H1 (cell line): ENCODE measurements at regions not wholly inside any gene's neighbourhood (a gene's known extent, or its start where the extent isn't known, plus 50 kb on each side); places are given as distances from the start of the nearest gene placed in this dataset.

Experiments
- CTCF ChIA-PET: fragments of 300-600 bp; sonication (Branson Sonifier 250); formaldehyde crosslinking; loops from one replicate; lab custom pipeline; 2021; ENCODE audit not compliant: partially characterized antibody; lab: Charles Lee
- POLR2A ChIA-PET: fragments of 300-600 bp; sonication (Branson Sonifier 250); formaldehyde crosslinking; loops from one replicate; lab custom pipeline; 2021; ENCODE audit warnings: inconsistent platforms; ENCODE audit not compliant: partially characterized antibody; lab: Charles Lee
- DNase-seq, 2 experiments: peaks; one replicate each; pipeline versions ENCODE4 v3.0.0 to v3.0.0-alpha.2; 2010 to 2022; ENCODE audit warnings: low spot score in 2 of 2, low read depth in 1 of 2, mixed read lengths in 1 of 2
- FAIRE-seq: peaks from 2 replicates; lab custom pipeline; 2011; peaks lifted over from hg19 to GRCh38; lab: Jason Lieb, UNC
- H2AFZ ChIP-seq: 2 replicates; pipeline ENCODE4 v1.8.1; 2012; ENCODE audit warnings: low read length, inconsistent platforms
- H2AK5ac ChIP-seq: 2 replicates; pipeline ENCODE4 v1.6.1; 2013; ENCODE audit warnings: low read depth, low read length
- H2BK120ac ChIP-seq: replicated peaks from 2 replicates; pipeline ENCODE3; 2013; ENCODE audit warnings: low read depth, low read length, inconsistent platforms
- H2BK12ac ChIP-seq: 2 replicates; pipeline ENCODE4 v1.6.1; 2013; ENCODE audit warnings: low read depth, low read length
- H2BK15ac ChIP-seq: 2 replicates; pipeline ENCODE4 v1.6.1; 2013; ENCODE audit warnings: low read length
- H2BK20ac ChIP-seq: 2 replicates; pipeline ENCODE4 v1.6.1; 2013; ENCODE audit warnings: low read length
- H2BK5ac ChIP-seq: 2 replicates; pipeline ENCODE4 v1.6.1; 2013; ENCODE audit warnings: low read depth, low read length
- H3K14ac ChIP-seq: 2 replicates; pipeline ENCODE4 v1.6.1; 2013; ENCODE audit warnings: inconsistent platforms; ENCODE audit not compliant: insufficient read length
- H3K18ac ChIP-seq: 2 replicates; pipeline ENCODE4 v1.6.1; 2013; ENCODE audit warnings: low read length; ENCODE audit errors: extremely low read depth
- H3K23ac ChIP-seq: 2 replicates; pipeline ENCODE4 v1.6.1; 2013; ENCODE audit warnings: inconsistent platforms; ENCODE audit not compliant: insufficient read length
- H3K23me2 ChIP-seq: 2 replicates; pipeline ENCODE4 v1.6.1; 2013; ENCODE audit warnings: low read depth, low read length
- H3K27ac ChIP-seq: 2 replicates; pipeline ENCODE4 v1.6.1; 2011; ENCODE audit warnings: low read depth, low read length, inconsistent platforms
- H3K27me3 ChIP-seq, 4 experiments: replicated peaks in 1 of 4; 1 replicate in 1 of 4; 2 replicates in 3 of 4; pipeline versions ENCODE4 v1.6.1 to v1.8.1; 2011 to 2013; ENCODE audit warnings: low read length in 3 of 4, mild to moderate bottlenecking in 3 of 4, inconsistent platforms in 2 of 4, mixed read lengths in 2 of 4, moderate library complexity in 1 of 4; ENCODE audit not compliant: control insufficient read depth in 3 of 4, insufficient read depth in 3 of 4; ENCODE audit errors: extremely low read depth in 1 of 4
- H3K36me3 ChIP-seq, 4 experiments: 2 replicates each; pipeline versions ENCODE4 v1.6.1 to v1.8.1; 2011 to 2013; ENCODE audit warnings: mild to moderate bottlenecking in 4 of 4, low read length in 3 of 4, moderate library complexity in 2 of 4, control low read depth in 1 of 4, inconsistent platforms in 1 of 4; ENCODE audit not compliant: insufficient read depth in 4 of 4, control insufficient read depth in 2 of 4
- H3K4ac ChIP-seq: replicated peaks from 2 replicates; pipeline ENCODE3; 2013; ENCODE audit warnings: low read length, low read depth, mixed read lengths, inconsistent platforms; ENCODE audit not compliant: insufficient read length
- H3K4me1 ChIP-seq, 4 experiments: replicated peaks in 1 of 4; 1 replicate in 1 of 4; 2 replicates in 3 of 4; pipeline versions ENCODE4 v1.6.1 to v1.8.1; 2011 to 2013; ENCODE audit warnings: low read length in 3 of 4, inconsistent platforms in 2 of 4, mixed read lengths in 1 of 4; ENCODE audit not compliant: insufficient read depth in 4 of 4, control insufficient read depth in 3 of 4
- H3K4me2 ChIP-seq, 2 experiments: 2 replicates each; pipeline versions ENCODE4 v1.6.1 to v1.8.1; 2011 to 2013; ENCODE audit warnings: low read depth in 2 of 2, low read length in 2 of 2, control low read depth in 1 of 2, inconsistent platforms in 1 of 2, mild to moderate bottlenecking in 1 of 2; ENCODE audit not compliant: insufficient read depth in 1 of 2
- H3K4me3 ChIP-seq, 4 experiments: fragments of 200-600, 300-600 bp in 1 of 4; sonication (generic), shearing (Covaris generic), sonication (Bioruptor Twin) in 1 of 4; 2 replicates each; pipeline versions ENCODE4 v1.5.1 to v1.8.1; 2011 to 2016; ENCODE audit warnings: low read length in 4 of 4, low read depth in 3 of 4, control low read depth in 2 of 4, inconsistent platforms in 2 of 4, mild to moderate bottlenecking in 2 of 4, mixed read lengths in 1 of 4, moderate library complexity in 1 of 4; ENCODE audit not compliant: insufficient read depth in 2 of 4; ENCODE audit errors: extremely low read depth in 1 of 4
- H3K56ac ChIP-seq: replicated peaks from 2 replicates; pipeline ENCODE3; 2013; ENCODE audit warnings: low read depth, mild to moderate bottlenecking, mixed read lengths, low read length, inconsistent platforms; ENCODE audit not compliant: insufficient read length
- H3K79me1 ChIP-seq: 2 replicates; pipeline ENCODE4 v1.6.1; 2013; ENCODE audit warnings: low read depth, low read length, control low read depth
- H3K79me2 ChIP-seq, 2 experiments: 2 replicates each; pipeline versions ENCODE4 v1.6.1 to v1.8.1; 2012 to 2013; ENCODE audit warnings: low read length in 2 of 2, mild to moderate bottlenecking in 2 of 2, inconsistent platforms in 1 of 2; ENCODE audit not compliant: insufficient read depth in 2 of 2, control insufficient read depth in 1 of 2
- H3K9ac ChIP-seq, 4 experiments: replicated peaks in 1 of 4; 1 replicate in 1 of 4; 2 replicates in 3 of 4; pipeline versions ENCODE4 v1.6.1 to v1.8.1; 2011 to 2013; ENCODE audit warnings: low read depth in 3 of 4, low read length in 3 of 4, control low read depth in 2 of 4, mild to moderate bottlenecking in 2 of 4, moderate library complexity in 2 of 4, inconsistent platforms in 1 of 4; ENCODE audit errors: extremely low read depth in 1 of 4
- H3K9me3 ChIP-seq, 2 experiments: 2 replicates each; pipeline versions ENCODE4 v1.6.1 to v1.8.1; 2012 to 2013; ENCODE audit warnings: mild to moderate bottlenecking in 2 of 2, moderate library complexity in 2 of 2, control low read depth in 1 of 2, inconsistent platforms in 1 of 2, low read depth in 1 of 2, low read length in 1 of 2, mixed read lengths in 1 of 2; ENCODE audit not compliant: insufficient read depth in 2 of 2
- H4K20me1 ChIP-seq, 2 experiments: replicated peaks in 1 of 2; 2 replicates each; pipeline versions ENCODE3 to v1.8.1; 2011 to 2013; ENCODE audit warnings: inconsistent platforms in 2 of 2, low read length in 2 of 2, mild to moderate bottlenecking in 1 of 2; ENCODE audit not compliant: insufficient read depth in 2 of 2, control insufficient read depth in 1 of 2
- H4K5ac ChIP-seq: 2 replicates; pipeline ENCODE4 v1.6.1; 2013; ENCODE audit warnings: low read length, low read depth, mixed read lengths, inconsistent platforms; ENCODE audit not compliant: insufficient read length
- H4K8ac ChIP-seq: 2 replicates; pipeline ENCODE4 v1.8.0; 2013; ENCODE audit warnings: mild to moderate bottlenecking, moderate library complexity, low read length, inconsistent platforms; ENCODE audit not compliant: insufficient read depth; ENCODE audit errors: extremely low read depth
- H4K91ac ChIP-seq: replicated peaks from 2 replicates; pipeline ENCODE3; 2013; ENCODE audit warnings: low read length, mixed read lengths, inconsistent platforms; ENCODE audit not compliant: insufficient read length
- CBX8 ChIP-seq: fragments of 300-800, 300-1000 bp; sonication (generic); IDR thresholded peaks from 2 replicates; pipeline ENCODE4 v1.7.1; 2016; ENCODE audit warnings: low read depth, low read length, borderline replicate concordance
- CEBPB ChIP-seq: IDR thresholded peaks from 2 replicates; pipeline ENCODE4 v1.6.1; 2012; ENCODE audit warnings: low read depth, low read length
- CHD1 ChIP-seq: IDR thresholded peaks from 2 replicates; pipeline ENCODE4 v1.6.1; 2012; ENCODE audit warnings: low read depth, low read length, improper control_type of control experiment
- HDAC6 ChIP-seq: IDR thresholded peaks from one replicate; pipeline ENCODE4 v1.7.1; 2012; ENCODE audit warnings: low read depth, mild to moderate bottlenecking, inconsistent platforms, low read length, moderate library complexity
- KDM5A ChIP-seq: fragments of 200-600 bp; IDR thresholded peaks from 2 replicates; pipeline ENCODE4 v1.7.1; 2012; ENCODE audit warnings: mild to moderate bottlenecking, low read length, inconsistent platforms, mixed read lengths
- PHF8 ChIP-seq: fragments of 200-600 bp; sonication (generic); conservative IDR thresholded peaks from 2 replicates; pipeline ENCODE4 v1.7.1; 2012; ENCODE audit warnings: low read depth, mild to moderate bottlenecking, inconsistent platforms, low read length, moderate library complexity
- WGBS, 2 experiments: shearing (Covaris generic) in 1 of 2; methylation state at CpG; one replicate each; pipeline versions ENCODE4 v1.1.6 to v1.1.7; 2013 to 2015; ENCODE audit warnings: low lambda C conversion rate in 2 of 2, mixed read lengths in 2 of 2, inconsistent platforms in 1 of 2, low coverage in 1 of 2, missing lambda C conversion rate in 1 of 2; ENCODE audit not compliant: insufficient replicate concordance in 2 of 2, insufficient coverage in 1 of 2, insufficient read length in 1 of 2; ENCODE audit errors: extremely low coverage in 1 of 2, missing lambda C conversion rate in 1 of 2; 5-methylcytosine and 5-hydroxymethylcytosine counted together

DNA sequence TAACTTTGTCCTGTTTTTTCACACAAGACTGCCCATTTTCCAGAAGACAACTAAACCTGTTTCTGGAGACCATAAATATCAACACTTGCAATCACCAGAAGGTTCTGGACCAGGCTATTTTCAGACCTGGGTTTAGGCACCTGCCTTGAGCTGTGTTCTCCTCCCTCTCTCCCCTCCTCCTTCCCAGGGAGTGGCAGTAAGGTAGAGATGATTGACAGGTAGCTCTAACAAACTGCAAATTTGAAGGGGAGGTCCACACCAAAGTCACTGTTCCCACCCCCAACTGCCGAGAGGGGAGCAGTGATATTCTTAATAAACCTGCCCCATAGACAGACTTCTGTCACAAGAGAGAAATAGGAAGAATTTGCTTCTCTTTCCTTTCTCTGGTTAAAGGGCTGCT, 91.2 kb upstream of the BACH2 start:
- WGBS, 2 experiments: 100% methylated on average over 1 of the region's 1 CpG; no CpG with 5 or more reads in 1 of the 2 experiments
- DNase-seq (no peak), FAIRE-seq (no peak)
- Histone ChIP-seq H2AFZ (no peak overlapping the region), H3K4me3 (no peak overlapping the region), H3K4me1 (peaks cover 5 to 17% (median 11%) of the 10 kb centered on the region in 4 experiments), H3K27me3 (no peaks in the 10 kb centered on the region), H3K79me2 (no peaks in the 10 kb centered on the region), H3K27ac (no peak overlapping the region), H3K23me2 (no peaks in the 10 kb centered on the region), H2BK12ac (no peak overlapping the region), H4K20me1 (no peaks in the 10 kb centered on the region), H3K18ac (no peak overlapping the region), H2AK5ac (no peak overlapping the region), H3K14ac (no peak overlapping the region), H3K36me3 (no peaks in the 10 kb centered on the region), H3K9me3 (no peaks in the 10 kb centered on the region), H2BK20ac (no peak overlapping the region), H2BK5ac (no peak overlapping the region), H4K91ac (no peak overlapping the region), H3K23ac (no peak overlapping the region), H2BK15ac (no peak overlapping the region), H3K4me2 (no peak overlapping the region), H3K4ac (no peak overlapping the region), H3K79me1 (no peaks in the 10 kb centered on the region), H2BK120ac (no peak overlapping the region), H4K5ac (no peak overlapping the region), H3K9ac (no peak overlapping the region), H3K56ac (no peak overlapping the region), H4K8ac (no peak overlapping the region)
- CTCF ChIA-PET: interaction anchor here (0.5 to 8.7 kb wide), 11 partner anchors 8 to 483 kb away, joined by 3 to 94 read pairs (median 4); no protein-coding TSS in a partner anchor
- POLR2A ChIA-PET: no interaction called here
- TF ChIP-seq KDM5A (no peak), CBX8 (no peak), CEBPB (no peak), CHD1 (no peak), PHF8 (no peak), HDAC6 (no peak)
